HUES64 (cell line): ENCODE measurements at regions not wholly inside any gene's neighbourhood (a gene's known extent, or its start where the extent isn't known, plus 50 kb on each side); places are given as distances from the start of the nearest gene placed in this dataset.

Source experiments
- H3K27ac ChIP-seq: 2 replicates; pipeline ENCODE4 v1.7.0; 2013; ENCODE audit warnings: low read depth, low read length, inconsistent platforms
- H3K27me3 ChIP-seq: 2 replicates; pipeline ENCODE4 v1.6.1; 2013; ENCODE audit warnings: mild to moderate bottlenecking, low read length; ENCODE audit not compliant: insufficient read depth
- H3K36me3 ChIP-seq: 2 replicates; pipeline ENCODE4 v1.6.1; 2013; ENCODE audit warnings: mild to moderate bottlenecking, low read length; ENCODE audit not compliant: insufficient read depth
- H3K4me1 ChIP-seq: 2 replicates; pipeline ENCODE4 v1.6.1; 2013; ENCODE audit warnings: mild to moderate bottlenecking, low read length, moderate library complexity; ENCODE audit not compliant: insufficient read depth
- H3K4me3 ChIP-seq: 2 replicates; pipeline ENCODE4 v1.5.1; 2013; ENCODE audit warnings: mild to moderate bottlenecking, low read length, moderate library complexity
- H3K9ac ChIP-seq: 2 replicates; pipeline ENCODE4 v1.6.1; 2013; ENCODE audit warnings: mild to moderate bottlenecking, low read depth, low read length
- H3K9me3 ChIP-seq: 2 replicates; pipeline ENCODE4 v1.6.1; 2013; ENCODE audit warnings: low read depth, low read length; ENCODE audit not compliant: insufficient read depth
- WGBS: fragments of 150-250, 120-280 bp; methylation state at CpG from one replicate; pipeline ENCODE4 v1.1.7; 2013; ENCODE audit warnings: missing lambda C conversion rate; 5-methylcytosine and 5-hydroxymethylcytosine counted together

DNA sequence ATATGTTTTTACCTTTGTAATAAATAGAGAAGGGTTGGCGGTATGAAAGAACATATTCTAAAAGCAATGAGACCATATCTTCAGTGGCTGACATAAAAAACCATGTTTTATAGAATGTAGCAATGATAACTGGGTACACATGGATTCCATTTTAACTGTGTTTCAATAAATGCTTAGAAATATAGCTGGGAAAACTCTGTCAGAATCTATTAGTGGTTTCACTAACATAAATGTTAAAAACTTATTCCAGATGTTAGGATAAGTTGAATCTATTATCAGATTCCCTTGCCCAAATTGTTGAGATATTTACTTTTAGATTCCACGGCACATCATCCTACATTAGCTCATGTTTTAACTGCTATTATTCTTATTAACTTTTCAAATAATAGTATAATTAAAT is 772.2 kb upstream of the ALCAM start:
- H3K36me3 ChIP-seq: no peaks in the 10 kb centered on the region
- H3K9me3 ChIP-seq: peaks cover 3% of the 10 kb centered on the region; the same call in 1 of the 2 replicates
- no peak overlapping the region for H3K27ac ChIP-seq
- H3K4me3 ChIP-seq: no peak overlapping the region
- no peaks in the 10 kb centered on the region for H3K27me3 ChIP-seq
- no peak overlapping the region for H3K9ac ChIP-seq
- H3K4me1 ChIP-seq: no peaks in the 10 kb centered on the region
- WGBS: 100% methylated on average over 1 of the region's 2 CpGs

- H3K27me3 ChIP-seq: no peaks in the 10 kb centered on the region
- no peak overlapping the region for H3K9ac ChIP-seq
- no peaks in the 10 kb centered on the region for H3K9me3 ChIP-seq
- H3K36me3 ChIP-seq: no peaks in the 10 kb centered on the region
- no peak overlapping the region for H3K27ac ChIP-seq
- H3K4me1 ChIP-seq: no peaks in the 10 kb centered on the region
- H3K4me3 ChIP-seq: no peak overlapping the region
- WGBS: 91% methylated on average over 1 of the region's 2 CpGs
Measured at GRCh38 chr3:104596054-104596453, 770.7 kb upstream of the ALCAM start.

DNA sequence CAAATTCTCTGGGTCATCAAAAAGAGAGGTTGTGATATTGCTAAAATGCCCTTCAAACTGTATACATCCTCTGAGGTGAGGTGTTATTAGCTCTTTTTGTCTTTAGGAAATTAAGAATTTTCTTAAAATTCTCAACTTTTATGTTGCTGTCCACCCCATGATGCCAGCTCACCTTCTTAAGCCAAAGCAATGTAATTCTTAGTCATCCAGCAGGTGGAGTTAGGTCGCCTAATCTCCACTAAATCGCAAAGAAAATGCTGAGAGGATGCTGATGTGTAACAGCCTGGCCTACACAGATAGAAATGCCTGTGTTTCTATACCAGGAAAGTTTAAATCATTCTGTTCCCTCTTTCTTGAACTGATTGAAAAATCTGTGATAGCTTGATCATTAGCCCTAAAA is 770.2 kb upstream of the ALCAM start:
- Histone ChIP-seq H3K36me3 (no peaks in the 10 kb centered on the region), H3K9ac (no peak overlapping the region), H3K9me3 (no peaks in the 10 kb centered on the region), H3K4me1 (no peaks in the 10 kb centered on the region), H3K27ac (no peak overlapping the region), H3K27me3 (no peaks in the 10 kb centered on the region), H3K4me3 (no peak overlapping the region)
- 10% methylated on average over 2 of the region's 2 CpGs for WGBS

DNA sequence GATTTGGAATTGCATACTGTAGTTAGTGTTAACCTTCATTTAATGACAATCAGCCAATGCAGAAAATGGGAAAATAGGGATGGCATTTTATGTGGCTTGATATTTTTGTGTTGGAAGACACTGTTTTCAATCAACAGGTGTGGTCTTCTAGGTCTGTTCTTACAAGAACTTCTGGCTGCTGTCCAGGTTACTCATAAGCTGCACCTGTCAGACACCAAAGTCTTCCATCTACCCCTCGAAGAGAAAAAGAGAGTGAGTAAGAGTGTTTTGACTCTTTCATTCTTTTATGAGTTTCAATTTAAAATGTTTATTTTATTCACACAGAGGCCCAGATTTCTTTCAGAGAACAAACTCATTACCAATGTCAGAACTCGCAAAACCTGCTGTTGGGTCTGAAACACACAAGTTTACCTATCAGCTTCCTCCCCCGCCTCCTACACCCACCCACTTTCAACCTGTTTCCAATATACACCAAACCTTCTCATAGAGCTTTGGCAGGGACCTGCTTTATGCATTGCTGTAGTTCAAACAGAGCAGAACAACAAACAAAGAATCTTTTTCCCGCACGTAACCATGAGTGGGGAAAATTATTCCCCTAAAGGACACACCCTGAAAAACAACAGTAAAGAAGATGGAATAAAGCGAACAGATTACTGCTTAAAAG is 767.7 kb upstream of the ALCAM start:
- Histone ChIP-seq H3K27ac (no peak overlapping the region), H3K27me3 (no peaks in the 10 kb centered on the region)

GRCh38 chr3:104604326-104605010 is 762.2 kb upstream of the ALCAM start:
- 94% methylated on average over 2 of the region's 3 CpGs for WGBS
- H3K27me3 ChIP-seq: no peaks in the 10 kb centered on the region
- H3K9ac ChIP-seq: no peak overlapping the region
- H3K9me3 ChIP-seq: no peaks in the 10 kb centered on the region
- no peak overlapping the region for H3K4me3 ChIP-seq
- H3K4me1 ChIP-seq: no peaks in the 10 kb centered on the region
- H3K27ac ChIP-seq: no peak overlapping the region
- H3K36me3 ChIP-seq: no peaks in the 10 kb centered on the region

More for the DNA sequence above, 767.7 kb upstream of the ALCAM start:
- no peak overlapping the region for H3K9ac ChIP-seq
- no peaks in the 10 kb centered on the region for H3K4me1 ChIP-seq
- H3K4me3 ChIP-seq: no peak overlapping the region
- H3K9me3 ChIP-seq: no peaks in the 10 kb centered on the region
- no peaks in the 10 kb centered on the region for H3K36me3 ChIP-seq
- WGBS: 97% methylated on average over 4 of the region's 6 CpGs

DNA sequence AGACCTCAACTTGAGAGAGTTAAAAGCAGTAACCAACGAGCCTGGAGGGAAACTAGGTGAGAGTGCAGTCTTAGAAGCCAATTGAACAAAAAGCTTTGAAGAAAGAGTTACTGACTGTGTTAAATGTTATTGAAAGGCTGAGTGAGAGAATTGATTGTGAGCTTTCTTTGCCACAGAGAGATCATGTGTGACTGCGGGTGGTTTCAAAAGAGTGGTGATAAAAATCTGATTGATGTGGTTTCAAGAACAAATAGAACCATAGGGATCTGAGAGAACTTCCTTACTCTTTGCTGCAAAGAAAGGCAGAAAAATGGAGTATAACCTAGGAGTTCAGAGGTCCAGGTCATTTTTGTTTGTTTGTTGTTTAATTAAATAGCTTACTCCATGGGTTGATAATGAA is 759.9 kb upstream of the ALCAM start:
- WGBS: 73% methylated on average over 2 of the region's 2 CpGs
- Histone ChIP-seq H3K4me3 (no peak overlapping the region), H3K4me1 (no peaks in the 10 kb centered on the region), H3K27me3 (no peaks in the 10 kb centered on the region), H3K9me3 (no peaks in the 10 kb centered on the region), H3K27ac (no peak overlapping the region), H3K9ac (no peak overlapping the region), H3K36me3 (no peaks in the 10 kb centered on the region)

DNA sequence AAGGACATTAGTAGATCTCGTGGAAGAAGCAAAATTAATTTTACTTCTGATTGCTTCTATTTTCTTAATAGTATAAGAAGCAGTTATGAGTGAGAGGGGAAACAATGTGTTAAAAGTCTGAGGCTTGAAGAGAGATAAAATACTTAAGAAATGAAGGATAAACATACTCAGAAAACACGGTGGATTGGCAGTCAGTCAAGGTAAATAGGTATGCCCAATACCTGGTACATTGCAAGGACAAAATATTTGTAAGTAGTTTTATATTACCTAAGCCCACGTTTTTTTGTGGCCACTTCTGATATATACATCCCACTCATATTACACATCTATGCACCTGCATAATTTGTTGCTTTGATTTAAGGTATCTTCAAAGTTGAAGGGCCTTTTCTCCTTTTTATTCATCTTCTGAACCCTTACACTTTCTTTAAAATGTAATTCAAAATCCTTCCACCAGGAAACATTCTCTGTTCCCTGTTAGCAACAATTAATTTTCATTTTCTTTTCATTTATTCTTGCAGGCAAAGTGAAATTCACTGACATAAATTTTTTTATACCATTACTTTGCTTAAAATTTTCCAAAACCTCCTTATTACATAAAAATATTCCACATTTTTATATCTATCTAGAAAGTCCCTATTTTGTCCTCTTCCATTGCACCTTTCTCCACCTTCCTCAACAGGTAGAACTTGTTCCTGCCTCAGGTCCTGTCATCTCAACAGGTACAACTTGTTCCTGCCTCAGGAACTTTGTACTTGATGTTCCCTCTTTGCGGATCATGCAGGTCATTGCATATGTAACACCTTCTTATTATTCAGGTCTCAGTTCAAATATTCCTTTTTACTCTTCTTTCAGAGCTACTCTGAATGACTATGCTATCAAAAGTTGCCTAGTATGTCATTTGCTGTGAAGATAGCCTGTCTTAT is 755.7 kb upstream of the ALCAM start:
- H3K36me3 ChIP-seq: no peaks in the 10 kb centered on the region
- no peak overlapping the region for H3K27ac ChIP-seq
- H3K9ac ChIP-seq: no peak overlapping the region
- H3K4me3 ChIP-seq: no peak overlapping the region
- no peaks in the 10 kb centered on the region for H3K9me3 ChIP-seq
- 85% methylated on average over 3 of the region's 4 CpGs for WGBS
- no peaks in the 10 kb centered on the region for H3K27me3 ChIP-seq
- no peaks in the 10 kb centered on the region for H3K4me1 ChIP-seq

- H3K4me3 ChIP-seq: no peak overlapping the region
- no peaks in the 10 kb centered on the region for H3K4me1 ChIP-seq
- no peaks in the 10 kb centered on the region for H3K9me3 ChIP-seq
Measured at GRCh38 chr3:104612218-104612617, 754.5 kb upstream of the ALCAM start.

DNA sequence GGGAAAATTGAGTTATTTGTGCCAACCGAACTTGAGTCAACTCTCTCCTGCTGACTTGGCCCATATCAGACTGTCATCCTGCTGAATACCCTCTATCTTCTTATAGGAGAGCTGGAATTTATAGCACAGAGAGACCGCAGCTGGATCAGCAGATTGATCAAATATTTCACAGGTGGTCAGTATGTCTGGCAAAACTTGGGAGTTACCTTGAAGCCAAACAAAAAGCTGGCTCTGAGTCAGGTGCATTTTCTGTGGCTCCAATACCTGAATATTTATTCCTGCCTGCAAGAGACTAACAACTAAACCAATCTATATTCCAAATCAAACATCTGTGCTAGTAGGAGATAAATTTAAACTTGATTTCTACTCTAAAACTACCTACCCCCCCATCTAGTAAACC is 752.1 kb upstream of the ALCAM start:
- no peaks in the 10 kb centered on the region for H3K9me3 ChIP-seq
- H3K27me3 ChIP-seq: no peaks in the 10 kb centered on the region
- no peaks in the 10 kb centered on the region for H3K4me1 ChIP-seq
- no peak overlapping the region for H3K4me3 ChIP-seq
- no peak overlapping the region for H3K9ac ChIP-seq
- H3K27ac ChIP-seq: no peak overlapping the region
- WGBS: 96% methylated on average over 2 of the region's 2 CpGs
- H3K36me3 ChIP-seq: no peaks in the 10 kb centered on the region

More at GRCh38 chr3:104612218-104612617, 754.5 kb upstream of the ALCAM start:
- no peak overlapping the region for H3K9ac ChIP-seq
- no peaks in the 10 kb centered on the region for H3K36me3 ChIP-seq
- H3K27me3 ChIP-seq: no peaks in the 10 kb centered on the region
- no peak overlapping the region for H3K27ac ChIP-seq

GRCh38 chr3:104628185-104628789 is 738.4 kb upstream of the ALCAM start:
- Histone ChIP-seq H3K9me3 (peaks cover 23% of the 10 kb centered on the region), H3K36me3 (no peaks in the 10 kb centered on the region), H3K27ac (no peak overlapping the region), H3K4me3 (no peak overlapping the region), H3K27me3 (no peaks in the 10 kb centered on the region), H3K9ac (no peak overlapping the region), H3K4me1 (no peaks in the 10 kb centered on the region)
- 84% methylated on average over 4 of the region's 6 CpGs for WGBS

DNA sequence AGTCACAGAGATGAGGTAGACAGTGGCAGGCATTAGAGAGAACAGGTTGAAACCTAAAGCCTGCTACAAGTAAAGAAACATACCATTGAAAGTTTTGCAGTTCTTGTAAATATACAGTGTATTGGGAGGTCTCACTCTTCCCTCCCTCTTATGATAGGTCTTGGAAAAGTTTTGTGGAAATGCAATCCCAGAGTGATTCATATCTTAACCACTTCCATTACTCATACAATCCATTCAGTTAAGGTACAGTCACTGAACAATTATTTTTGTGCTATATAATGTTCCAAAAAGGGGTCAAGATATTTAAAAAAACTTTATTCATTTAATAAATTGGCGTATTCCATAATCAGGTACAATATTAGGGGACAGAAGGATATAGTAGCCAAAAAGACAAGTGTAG is 737.7 kb upstream of the ALCAM start:
- no CpG with 5 or more reads among the region's 1 CpG for WGBS

More for the DNA sequence above, 737.7 kb upstream of the ALCAM start:
- H3K4me1 ChIP-seq: no peaks in the 10 kb centered on the region
- H3K9ac ChIP-seq: no peak overlapping the region
- H3K36me3 ChIP-seq: no peaks in the 10 kb centered on the region
- no peak overlapping the region for H3K4me3 ChIP-seq
- H3K27me3 ChIP-seq: no peaks in the 10 kb centered on the region
- H3K9me3 ChIP-seq: peaks cover 23% of the 10 kb centered on the region
- H3K27ac ChIP-seq: no peak overlapping the region
